Midbrain (tissue), 1 donor: ENCODE measurements at regions not wholly inside any gene's neighbourhood (a gene's known extent, or its start where the extent isn't known, plus 50 kb on each side); places are given as distances from the start of the nearest gene placed in this dataset.
A peak's percentile ranks its signal among the peaks of the same experiment; 100 is the strongest.
"Not testable (repeated sequence)": the region's sequence is repeated elsewhere in the genome, so short reads cannot be mapped to it uniquely, and the experiment has no call there.

Experiments
- DNase-seq: peaks from one replicate; lab custom pipeline; 2025; lab: John Stamatoyannopoulos, UW

- DNase-seq: no peak
These were observed 472.1 kb upstream of the C16orf82 start for GRCh38 chr16:26594666-26595065.

GRCh38 chr16:26595199-26595598, 471.5 kb upstream of the C16orf82 start:
- no peak for DNase-seq

- DNase-seq: not testable (repeated sequence)
These were observed 470.7 kb upstream of the C16orf82 start for GRCh38 chr16:26596033-26596432.

- no peak for DNase-seq
These were observed 468.7 kb upstream of the C16orf82 start for GRCh38 chr16:26598061-26598460.

GRCh38 chr16:26598998-26599784, 467.5 kb upstream of the C16orf82 start:
- DNase-seq: no peak

GRCh38 chr16:26599785-26600104, 467.0 kb upstream of the C16orf82 start:
- no peak for DNase-seq

GRCh38 chr16:26601335-26601734, 465.4 kb upstream of the C16orf82 start:
- no peak for DNase-seq

- no peak for DNase-seq
These were observed 461.0 kb upstream of the C16orf82 start for GRCh38 chr16:26605626-26606271.

- DNase-seq: no peak
These were observed 460.2 kb upstream of the C16orf82 start for GRCh38 chr16:26606381-26607150.

- DNase-seq: no peak
These were observed 452.4 kb upstream of the C16orf82 start for GRCh38 chr16:26614237-26614841.

- no peak for DNase-seq
These were observed 443.3 kb upstream of the C16orf82 start for GRCh38 chr16:26623442-26623841.

GRCh38 chr16:26627958-26628357, 438.8 kb upstream of the C16orf82 start:
- no peak for DNase-seq

- not testable (repeated sequence) for DNase-seq
These were observed 435.4 kb upstream of the C16orf82 start for GRCh38 chr16:26631365-26631764.

GRCh38 chr16:26642047-26642664, 424.6 kb upstream of the C16orf82 start:
- DNase-seq: no peak

- DNase-seq: no peak
These were observed 423.2 kb upstream of the C16orf82 start for GRCh38 chr16:26643519-26643918.

- no peak for DNase-seq
These were observed 421.7 kb upstream of the C16orf82 start for GRCh38 chr16:26644912-26645543.

GRCh38 chr16:26645614-26646013, 421.1 kb upstream of the C16orf82 start:
- peak; percentile 29 for DNase-seq

- DNase-seq: no peak
These were observed 418.9 kb upstream of the C16orf82 start for GRCh38 chr16:26647870-26648269.

GRCh38 chr16:26648851-26649250, 417.9 kb upstream of the C16orf82 start:
- DNase-seq: no peak

GRCh38 chr16:26649381-26650045, 417.2 kb upstream of the C16orf82 start:
- DNase-seq: no peak

- DNase-seq: no peak
These were observed 415.3 kb upstream of the C16orf82 start for GRCh38 chr16:26651464-26651863.
